Stimulated activated memory B cell treated with anti-CD40 and anti-IgM and Interleukin-4, amounts not matched to agents 10 μg/mL and 1 μg/mL and 100 μg/mL, for 72 hours (primary cell): ENCODE measurements at regions not wholly inside any gene's neighbourhood (a gene's known extent, or its start where the extent isn't known, plus 50 kb on each side); places are given as distances from the start of the nearest gene placed in this dataset.

Experiments used
- ATAC-seq: fragments of 150-1000 bp; cut with Tn5 transposase; 2 replicates; pipeline ENCODE4 v1.10.0; 2021
- H3K27ac Mint-ChIP-seq: one replicate; pipeline ENCODE4 v1.8.0; 2022; ENCODE audit warnings: mild to moderate bottlenecking, mixed read lengths
- H3K27me3 Mint-ChIP-seq: one replicate; pipeline ENCODE4 v1.8.0; 2022; ENCODE audit warnings: mixed read lengths
- H3K36me3 Mint-ChIP-seq: one replicate; pipeline ENCODE4 v1.8.0; 2022; ENCODE audit warnings: mixed read lengths
- H3K4me1 Mint-ChIP-seq: one replicate; pipeline ENCODE4 v1.8.0; 2022; ENCODE audit warnings: mixed read lengths
- H3K4me3 Mint-ChIP-seq: one replicate; pipeline ENCODE4 v1.8.0; 2022; ENCODE audit warnings: mild to moderate bottlenecking, moderate library complexity, mixed read lengths
- H3K9me3 Mint-ChIP-seq: one replicate; pipeline ENCODE4 v1.8.0; 2022; ENCODE audit warnings: mixed read lengths

DNA sequence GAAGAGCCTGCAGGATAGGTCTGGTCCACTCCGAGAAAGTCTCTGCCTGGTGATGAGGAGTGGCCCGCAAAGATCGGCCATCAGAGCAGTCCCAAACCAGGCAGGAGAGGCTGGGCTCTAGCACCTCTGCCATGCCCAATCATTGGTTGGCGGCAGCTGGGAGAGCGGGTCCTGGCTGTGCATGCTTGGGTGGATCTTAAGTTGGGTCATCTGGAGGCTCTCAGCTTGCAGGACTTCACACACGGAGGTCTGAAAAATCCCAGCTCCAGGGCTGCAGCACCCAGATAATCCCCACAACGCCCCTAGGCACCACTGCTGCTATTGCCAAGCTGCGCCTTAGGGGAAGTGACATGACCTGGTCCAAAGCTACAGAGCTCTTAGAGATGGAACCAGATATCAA lies 766.7 kb upstream of the TBX3 start:
- no peak overlapping the region for H3K27ac Mint-ChIP-seq
- H3K4me1 Mint-ChIP-seq, result peaks cover 10% of the 10 kb centered on the region

GRCh38 chr12:115450017-115450416 lies 766.0 kb upstream of the TBX3 start:
- Mint-ChIP-seq H3K27me3 (peaks cover 28% of the 10 kb centered on the region), H3K36me3 (no peaks in the 10 kb centered on the region), H3K27ac (no peak overlapping the region), H3K4me3 (no peak overlapping the region), H3K9me3 (peaks cover 6% of the 10 kb centered on the region), H3K4me1 (peaks cover 10% of the 10 kb centered on the region)
- ATAC-seq, result no peak

More for the DNA sequence above, 766.7 kb upstream of the TBX3 start:
- ATAC-seq, result no peak
- Mint-ChIP-seq H3K36me3 (no peaks in the 10 kb centered on the region), H3K27me3 (peaks cover 28% of the 10 kb centered on the region), H3K9me3 (peaks cover 6% of the 10 kb centered on the region), H3K4me3 (no peak overlapping the region)

- H3K27ac Mint-ChIP-seq, result no peak overlapping the region
- H3K27me3 Mint-ChIP-seq, result peaks cover 28% of the 10 kb centered on the region
- no peaks in the 10 kb centered on the region for H3K36me3 Mint-ChIP-seq
- H3K4me1 Mint-ChIP-seq, result peaks cover 10% of the 10 kb centered on the region
- H3K9me3 Mint-ChIP-seq, result peaks cover 6% of the 10 kb centered on the region
- H3K4me3 Mint-ChIP-seq, result no peak overlapping the region
- ATAC-seq, result no peak
These were observed 765.6 kb upstream of the TBX3 start for GRCh38 chr12:115449526-115449925.

GRCh38 chr12:115444346-115444745 lies 760.4 kb upstream of the TBX3 start:
- no peaks in the 10 kb centered on the region for H3K36me3 Mint-ChIP-seq
- no peak overlapping the region for H3K27ac Mint-ChIP-seq
- no peaks in the 10 kb centered on the region for H3K4me1 Mint-ChIP-seq

GRCh38 chr12:115443351-115443938 lies 759.5 kb upstream of the TBX3 start:
- Mint-ChIP-seq H3K36me3 (no peaks in the 10 kb centered on the region), H3K27me3 (no peaks in the 10 kb centered on the region), H3K27ac (no peak overlapping the region), H3K9me3 (no peaks in the 10 kb centered on the region), H3K4me3 (no peak overlapping the region), H3K4me1 (no peaks in the 10 kb centered on the region)
- no peak for ATAC-seq

More at GRCh38 chr12:115444346-115444745, 760.4 kb upstream of the TBX3 start:
- no peaks in the 10 kb centered on the region for H3K27me3 Mint-ChIP-seq
- H3K9me3 Mint-ChIP-seq, result no peaks in the 10 kb centered on the region
- ATAC-seq, result no peak
- H3K4me3 Mint-ChIP-seq, result no peak overlapping the region

- no peaks in the 10 kb centered on the region for H3K27me3 Mint-ChIP-seq
- H3K9me3 Mint-ChIP-seq, result peaks cover 5% of the 10 kb centered on the region
- H3K36me3 Mint-ChIP-seq, result no peaks in the 10 kb centered on the region
- H3K4me3 Mint-ChIP-seq, result no peak overlapping the region
- ATAC-seq, result no peak
- H3K27ac Mint-ChIP-seq, result no peak overlapping the region
- no peaks in the 10 kb centered on the region for H3K4me1 Mint-ChIP-seq
These were observed 756.5 kb upstream of the TBX3 start for GRCh38 chr12:115440438-115440837.

- peaks cover 5% of the 10 kb centered on the region for H3K9me3 Mint-ChIP-seq
- no peak overlapping the region for H3K4me3 Mint-ChIP-seq
- H3K27me3 Mint-ChIP-seq, result no peaks in the 10 kb centered on the region
- ATAC-seq, result no peak
- no peaks in the 10 kb centered on the region for H3K4me1 Mint-ChIP-seq
- no peak overlapping the region for H3K27ac Mint-ChIP-seq
- H3K36me3 Mint-ChIP-seq, result no peaks in the 10 kb centered on the region
These were observed 755.1 kb upstream of the TBX3 start for GRCh38 chr12:115439008-115439601.

- H3K36me3 Mint-ChIP-seq, result no peaks in the 10 kb centered on the region
- no peak overlapping the region for H3K27ac Mint-ChIP-seq
- H3K4me1 Mint-ChIP-seq, result no peaks in the 10 kb centered on the region
- H3K9me3 Mint-ChIP-seq, result peaks cover 5% of the 10 kb centered on the region
- no peaks in the 10 kb centered on the region for H3K27me3 Mint-ChIP-seq
- no peak overlapping the region for H3K4me3 Mint-ChIP-seq
- no peak for ATAC-seq
These were observed 754.3 kb upstream of the TBX3 start for GRCh38 chr12:115438314-115438713.

DNA sequence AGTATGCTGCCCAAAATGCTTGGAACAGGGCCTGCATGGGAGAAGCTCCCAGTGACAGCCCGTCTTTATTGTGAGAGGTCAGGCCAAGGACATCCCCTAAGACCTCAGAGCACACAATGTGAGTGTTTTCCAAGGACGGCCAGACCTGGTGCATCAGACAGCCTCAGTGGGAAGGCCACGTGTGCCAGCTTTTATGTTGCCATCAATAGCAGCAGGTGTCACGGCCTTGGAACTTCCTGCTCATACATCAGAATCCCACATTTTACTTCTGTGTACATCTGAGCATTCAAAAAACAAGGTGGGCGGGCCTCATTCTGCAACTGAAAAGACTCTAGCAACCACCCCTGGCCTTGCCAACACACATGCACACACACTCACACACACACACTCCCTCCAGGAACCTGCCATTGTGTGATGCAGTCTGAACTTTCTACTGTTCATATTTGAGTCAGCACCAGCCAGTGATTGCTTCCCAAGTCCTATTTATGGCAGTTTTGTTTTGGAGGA lies 753.1 kb upstream of the TBX3 start:
- H3K27ac Mint-ChIP-seq, result no peak overlapping the region

DNA sequence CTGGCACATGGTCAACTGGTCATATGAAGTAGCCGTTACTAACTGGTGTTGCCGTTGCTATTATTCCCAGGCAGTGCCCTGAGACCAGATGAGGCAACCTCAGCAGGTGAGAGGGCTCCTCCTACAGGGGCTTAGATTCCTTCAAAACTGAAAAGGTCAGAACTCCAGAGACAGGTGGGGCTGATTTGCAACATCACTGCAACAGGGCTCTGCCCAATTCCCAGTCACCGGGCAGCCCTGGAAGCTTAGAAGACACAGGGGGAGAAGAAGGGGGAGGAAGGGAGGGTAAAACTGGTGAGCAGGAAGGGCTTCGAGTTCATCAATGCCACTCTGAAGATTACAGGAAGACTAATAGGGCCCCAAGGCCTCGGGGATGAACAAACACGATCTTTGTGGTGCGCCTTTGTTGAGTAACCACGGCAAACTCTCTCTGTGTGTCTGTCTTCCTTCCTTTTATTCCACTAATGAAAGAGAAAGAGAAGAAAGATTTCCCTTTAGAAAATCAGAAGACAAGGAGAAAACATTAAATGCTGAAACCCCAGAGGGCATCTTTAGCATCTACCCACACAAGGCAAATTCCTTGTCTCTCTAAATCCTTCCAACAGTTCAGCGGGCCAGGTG lies 749.1 kb upstream of the TBX3 start:
- Mint-ChIP-seq H3K27me3 (no peaks in the 10 kb centered on the region), H3K36me3 (no peaks in the 10 kb centered on the region), H3K9me3 (peaks cover 8% of the 10 kb centered on the region), H3K4me1 (no peaks in the 10 kb centered on the region), H3K27ac (no peak overlapping the region), H3K4me3 (no peak overlapping the region)
- no peak for ATAC-seq

More for the DNA sequence above, 753.1 kb upstream of the TBX3 start:
- no peak for ATAC-seq
- Mint-ChIP-seq H3K4me1 (no peaks in the 10 kb centered on the region), H3K27me3 (no peaks in the 10 kb centered on the region), H3K4me3 (no peak overlapping the region), H3K9me3 (peaks cover 5% of the 10 kb centered on the region), H3K36me3 (no peaks in the 10 kb centered on the region)

GRCh38 chr12:115430636-115431035 lies 746.7 kb upstream of the TBX3 start:
- no peaks in the 10 kb centered on the region for H3K4me1 Mint-ChIP-seq
- no peaks in the 10 kb centered on the region for H3K27me3 Mint-ChIP-seq
- no peaks in the 10 kb centered on the region for H3K36me3 Mint-ChIP-seq
- no peak overlapping the region for H3K27ac Mint-ChIP-seq
- no peak for ATAC-seq
- H3K4me3 Mint-ChIP-seq, result no peak overlapping the region
- peaks cover 6% of the 10 kb centered on the region for H3K9me3 Mint-ChIP-seq

DNA sequence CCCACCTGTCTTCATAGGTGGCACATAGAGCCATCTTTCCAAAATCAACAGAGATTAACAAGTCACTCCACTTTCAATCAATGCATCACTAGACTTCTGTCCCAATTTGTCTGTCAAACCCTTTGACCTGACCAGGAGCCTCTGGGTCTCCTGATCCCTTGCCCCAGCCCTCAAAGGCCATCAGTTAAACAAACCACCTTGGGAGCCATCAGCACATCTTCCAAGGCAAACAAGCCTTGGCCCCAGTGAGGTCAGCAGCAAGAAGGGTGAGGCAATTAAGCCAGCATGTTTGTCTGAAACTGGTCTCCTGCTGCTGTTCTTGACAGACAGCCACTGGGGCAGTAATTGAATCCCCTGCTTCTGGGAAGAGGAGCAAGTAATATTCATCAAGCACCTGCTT lies 742.8 kb upstream of the TBX3 start:
- H3K9me3 Mint-ChIP-seq, result peaks cover 6% of the 10 kb centered on the region
- no peak for ATAC-seq
- H3K4me3 Mint-ChIP-seq, result no peak overlapping the region
- H3K27me3 Mint-ChIP-seq, result no peaks in the 10 kb centered on the region
- H3K27ac Mint-ChIP-seq, result no peak overlapping the region
- no peaks in the 10 kb centered on the region for H3K36me3 Mint-ChIP-seq
- H3K4me1 Mint-ChIP-seq, result no peaks in the 10 kb centered on the region

DNA sequence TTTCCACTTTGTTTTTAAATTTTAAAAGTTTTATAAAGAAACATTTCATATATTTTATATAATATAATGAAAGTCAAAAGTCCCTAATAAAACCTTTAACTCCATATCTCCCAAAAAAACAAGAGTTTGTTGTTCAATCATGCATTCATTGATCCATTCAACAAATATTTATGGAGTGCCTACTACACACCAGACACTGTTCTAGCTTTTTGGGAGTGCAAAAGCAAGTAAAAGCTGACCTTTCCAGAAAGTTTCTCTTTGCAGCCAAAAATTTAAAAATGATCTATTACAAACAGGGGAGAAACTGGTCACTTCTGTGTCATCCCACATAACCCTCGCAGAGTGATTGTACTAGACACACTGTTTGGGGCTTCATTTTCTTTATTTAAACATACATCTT lies 740.0 kb upstream of the TBX3 start:
- Mint-ChIP-seq H3K4me1 (no peaks in the 10 kb centered on the region), H3K27me3 (no peaks in the 10 kb centered on the region), H3K4me3 (no peak overlapping the region), H3K36me3 (no peaks in the 10 kb centered on the region), H3K9me3 (peaks cover under 1% of the 10 kb centered on the region), H3K27ac (no peak overlapping the region)
- ATAC-seq, result no peak

- H3K4me3 Mint-ChIP-seq, result no peak overlapping the region
- no peak for ATAC-seq
- no peaks in the 10 kb centered on the region for H3K4me1 Mint-ChIP-seq
- H3K27me3 Mint-ChIP-seq, result no peaks in the 10 kb centered on the region
- H3K9me3 Mint-ChIP-seq, result no peaks in the 10 kb centered on the region
- no peak overlapping the region for H3K27ac Mint-ChIP-seq
- H3K36me3 Mint-ChIP-seq, result no peaks in the 10 kb centered on the region
These were observed 739.6 kb upstream of the TBX3 start for GRCh38 chr12:115423546-115423987.

- H3K27ac Mint-ChIP-seq, result no peak overlapping the region
- ATAC-seq, result no peak
- H3K4me3 Mint-ChIP-seq, result no peak overlapping the region
- H3K9me3 Mint-ChIP-seq, result no peaks in the 10 kb centered on the region
- H3K4me1 Mint-ChIP-seq, result no peaks in the 10 kb centered on the region
- no peaks in the 10 kb centered on the region for H3K27me3 Mint-ChIP-seq
- no peaks in the 10 kb centered on the region for H3K36me3 Mint-ChIP-seq
These were observed 739.0 kb upstream of the TBX3 start for GRCh38 chr12:115422845-115423545.
